GM12873 (cell line): ENCODE measurements at regions not wholly inside any gene's neighbourhood (a gene's known extent, or its start where the extent isn't known, plus 50 kb on each side); places are given as distances from the start of the nearest gene placed in this dataset.

ENCODE experiments used
- CTCF ChIP-seq: IDR thresholded peaks from 2 replicates; pipeline ENCODE4 v1.5.1; 2012; ENCODE audit warnings: low read depth, mild to moderate bottlenecking, moderate library complexity, low read length, control low read depth; ENCODE audit not compliant: insufficient read depth; ENCODE audit errors: missing control alignments

- no peak for TF ChIP-seq CTCF
Measured at GRCh38 chr6:77403424-77403823, 59.9 kb downstream of the HTR1B start.

GRCh38 chr6:77401231-77401630 lies 62.1 kb downstream of the HTR1B start:
- no peak for TF ChIP-seq CTCF

- TF ChIP-seq CTCF, result no peak
Measured at GRCh38 chr6:77397561-77397960, 65.7 kb downstream of the HTR1B start.

- TF ChIP-seq CTCF, result no peak
Measured at GRCh38 chr6:77389402-77389801, 73.9 kb downstream of the HTR1B start.

GRCh38 chr6:77383026-77383425 lies 80.3 kb downstream of the HTR1B start:
- TF ChIP-seq CTCF, result no peak

- TF ChIP-seq CTCF, result no peak
Measured at GRCh38 chr6:77373955-77374354, 89.3 kb downstream of the HTR1B start.

GRCh38 chr6:77371748-77372147 lies 91.5 kb downstream of the HTR1B start:
- TF ChIP-seq CTCF, result no peak

GRCh38 chr6:77368660-77369313 lies 94.5 kb downstream of the HTR1B start:
- no peak for TF ChIP-seq CTCF
